OCI-M2 (cell line): ENCODE measurements at regions not wholly inside any gene's neighbourhood (a gene's known extent, or its start where the extent isn't known, plus 50 kb on each side); places are given as distances from the start of the nearest gene placed in this dataset.
A peak's percentile ranks its signal among the peaks of the same experiment; 100 is the strongest.

Experiments used
- DNase-seq: peaks from one replicate; lab custom pipeline; 2025; ENCODE audit not compliant: unreplicated experiment; lab: John Stamatoyannopoulos, UW

GRCh38 chr12:91382081-91382543 lies 199.5 kb upstream of the DCN start:
- peak; percentile 33 for DNase-seq

GRCh38 chr12:91381309-91381804 lies 198.7 kb upstream of the DCN start:
- no peak for DNase-seq

- no peak for DNase-seq
Observed at GRCh38 chr12:91380631-91381030, 198.0 kb upstream of the DCN start.

GRCh38 chr12:91379051-91379775 lies 196.6 kb upstream of the DCN start:
- DNase-seq, result no peak

- no peak for DNase-seq
Observed at GRCh38 chr12:91377436-91377835, 194.8 kb upstream of the DCN start.

- no peak for DNase-seq
Observed at GRCh38 chr12:91373086-91373485, 190.5 kb upstream of the DCN start.

GRCh38 chr12:91370086-91370868 lies 187.7 kb upstream of the DCN start:
- DNase-seq, result no peak

GRCh38 chr12:91368613-91369012 lies 186.0 kb upstream of the DCN start:
- no peak for DNase-seq

GRCh38 chr12:91367234-91367849 lies 184.7 kb upstream of the DCN start:
- no peak for DNase-seq

- DNase-seq, result no peak
Observed at GRCh38 chr12:91364471-91365184, 182.0 kb upstream of the DCN start.

- DNase-seq, result peak; percentile 8
Observed at GRCh38 chr12:91361864-91362263, 179.2 kb upstream of the DCN start.

- no peak for DNase-seq
Observed at GRCh38 chr12:91357381-91357780, 174.8 kb upstream of the DCN start.

GRCh38 chr12:91356405-91356804 lies 173.8 kb upstream of the DCN start:
- DNase-seq, result no peak

GRCh38 chr12:91355150-91356006 lies 172.8 kb upstream of the DCN start:
- no peak for DNase-seq

- no peak for DNase-seq
Observed at GRCh38 chr12:91353266-91353665, 170.6 kb upstream of the DCN start.

- DNase-seq, result no peak
Observed at GRCh38 chr12:91349476-91349875, 166.9 kb upstream of the DCN start.

GRCh38 chr12:91347481-91348214 lies 165.0 kb upstream of the DCN start:
- DNase-seq, result no peak

GRCh38 chr12:91346827-91347226 lies 164.2 kb upstream of the DCN start:
- no peak for DNase-seq

GRCh38 chr12:91344408-91344807 lies 161.8 kb upstream of the DCN start:
- no peak for DNase-seq

GRCh38 chr12:91343010-91343409 lies 160.4 kb upstream of the DCN start:
- no peak for DNase-seq
